Peyer's patch (tissue), 4 donors: ENCODE measurements at regions not wholly inside any gene's neighbourhood (a gene's known extent, or its start where the extent isn't known, plus 50 kb on each side); places are given as distances from the start of the nearest gene placed in this dataset.

Experiments
- POLR2A ChIP-seq, 2 donors: fragments of 450-650 bp; IDR thresholded peaks; one replicate each; pipeline ENCODE4 v1.5.1; 2017; ENCODE audit warnings: antibody characterized with exemption in 2 of 2, mild to moderate bottlenecking in 2 of 2, moderate library complexity in 2 of 2
- TF ChIP-seq, protein P1 (sequence below), 6 experiments: fragments of 450-650 bp in 4 of 6; fragments of 200-600 bp in 2 of 6; sonication (generic) in 1 of 6; IDR thresholded peaks; one replicate each; pipeline ENCODE4 v1.5.1; 2017 to 2019; ENCODE audit warnings: antibody characterized with exemption in 6 of 6, mild to moderate bottlenecking in 3 of 6, moderate library complexity in 1 of 6

DNA sequence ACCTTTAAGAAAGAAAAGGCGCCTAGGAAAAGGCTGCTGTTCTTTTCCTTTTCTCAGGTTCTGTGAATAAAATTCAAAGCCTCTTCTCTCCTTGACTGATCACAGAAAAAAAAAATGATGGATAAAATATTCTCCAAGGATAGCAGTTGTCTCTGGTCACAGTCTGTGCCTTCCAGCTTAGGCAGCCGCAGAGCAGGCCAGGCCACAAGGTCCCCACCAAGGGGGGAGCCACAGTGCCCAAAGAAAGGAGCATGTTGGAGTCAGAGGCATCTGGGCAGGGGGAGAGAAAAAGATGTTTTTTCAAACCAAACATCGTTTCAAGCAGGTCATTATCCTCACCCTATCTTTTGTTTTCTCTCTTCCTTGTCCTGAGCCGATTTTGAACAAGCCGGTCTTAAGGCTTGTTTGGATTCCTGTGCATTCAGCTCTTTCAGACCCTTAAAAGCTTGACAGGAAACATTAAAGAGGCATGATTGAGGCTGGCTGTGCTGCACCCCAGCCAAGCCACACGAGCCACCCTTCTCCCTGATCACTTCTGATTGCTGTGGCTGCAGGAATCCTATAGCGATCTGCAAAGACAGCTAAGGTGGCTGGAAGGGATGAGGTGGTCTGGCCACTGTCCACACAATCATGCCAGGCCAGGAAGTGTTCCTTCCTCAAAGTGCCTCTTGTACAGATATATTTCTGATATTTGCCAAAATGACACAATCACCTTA, 284.6 kb upstream of the TLE4 start:
- TF ChIP-seq, protein P1, sequence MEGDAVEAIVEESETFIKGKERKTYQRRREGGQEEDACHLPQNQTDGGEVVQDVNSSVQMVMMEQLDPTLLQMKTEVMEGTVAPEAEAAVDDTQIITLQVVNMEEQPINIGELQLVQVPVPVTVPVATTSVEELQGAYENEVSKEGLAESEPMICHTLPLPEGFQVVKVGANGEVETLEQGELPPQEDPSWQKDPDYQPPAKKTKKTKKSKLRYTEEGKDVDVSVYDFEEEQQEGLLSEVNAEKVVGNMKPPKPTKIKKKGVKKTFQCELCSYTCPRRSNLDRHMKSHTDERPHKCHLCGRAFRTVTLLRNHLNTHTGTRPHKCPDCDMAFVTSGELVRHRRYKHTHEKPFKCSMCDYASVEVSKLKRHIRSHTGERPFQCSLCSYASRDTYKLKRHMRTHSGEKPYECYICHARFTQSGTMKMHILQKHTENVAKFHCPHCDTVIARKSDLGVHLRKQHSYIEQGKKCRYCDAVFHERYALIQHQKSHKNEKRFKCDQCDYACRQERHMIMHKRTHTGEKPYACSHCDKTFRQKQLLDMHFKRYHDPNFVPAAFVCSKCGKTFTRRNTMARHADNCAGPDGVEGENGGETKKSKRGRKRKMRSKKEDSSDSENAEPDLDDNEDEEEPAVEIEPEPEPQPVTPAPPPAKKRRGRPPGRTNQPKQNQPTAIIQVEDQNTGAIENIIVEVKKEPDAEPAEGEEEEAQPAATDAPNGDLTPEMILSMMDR (IDR thresholded peaks at IDR 0.05): no peak
- no peak for TF ChIP-seq POLR2A (IDR thresholded peaks at IDR 0.05)
